PFSK-1 (cell line): ENCODE measurements at regions not wholly inside any gene's neighbourhood (a gene's known extent, or its start where the extent isn't known, plus 50 kb on each side); places are given as distances from the start of the nearest gene placed in this dataset.

Source experiments
- SIN3A ChIP-seq: IDR thresholded peaks from 2 replicates; pipeline ENCODE4 v1.6.1; 2012; ENCODE audit warnings: mild to moderate bottlenecking, low read length, moderate library complexity, borderline replicate concordance; ENCODE audit not compliant: insufficient read depth
- TAF1 ChIP-seq: IDR thresholded peaks from 2 replicates; pipeline ENCODE4 v1.6.1; 2012; ENCODE audit warnings: low read length, control low read depth, borderline replicate concordance; ENCODE audit not compliant: insufficient read depth

DNA sequence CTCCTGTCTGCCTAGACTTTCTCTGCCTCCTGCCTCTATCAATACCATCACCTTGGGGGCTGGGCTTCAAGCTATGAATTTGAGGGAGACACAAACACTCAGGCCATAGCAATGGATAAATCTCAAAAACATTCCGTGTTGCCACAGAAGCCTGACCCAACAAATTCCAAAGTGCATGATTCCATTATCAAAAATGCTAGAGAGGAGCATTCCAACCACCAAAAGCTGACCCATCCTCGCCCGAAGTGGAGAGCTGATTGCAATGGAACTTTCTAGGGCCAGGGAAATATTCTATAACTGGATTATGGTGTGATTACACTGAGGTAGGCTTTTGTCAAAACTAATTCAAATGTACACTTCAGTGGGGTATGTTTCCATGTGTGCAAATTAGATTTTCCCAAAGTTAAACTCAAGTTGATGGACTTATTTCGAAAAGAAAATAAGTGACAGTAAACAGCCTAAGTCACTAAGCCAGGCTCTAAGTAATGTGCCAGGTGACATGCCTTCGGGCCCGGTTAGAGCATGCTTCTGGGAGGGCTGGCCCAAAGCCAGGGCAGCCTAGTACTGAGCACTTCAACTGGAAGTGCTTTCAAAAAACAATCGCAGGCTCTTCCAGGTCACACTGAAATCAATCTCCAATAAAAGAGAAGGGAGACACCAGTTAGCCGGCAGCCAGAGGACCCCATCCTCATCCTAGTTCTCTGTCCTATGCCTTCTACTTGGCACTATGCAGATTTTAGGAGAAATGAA is 142.3 kb downstream of the TBXT start:
- TF ChIP-seq SIN3A (no peak), TAF1 (no peak)
